ENCODE measurements at regions not wholly inside any gene's neighbourhood (a gene's known extent, or its start where the extent isn't known, plus 50 kb on each side); places are given as distances from the start of the nearest gene placed in this dataset.

- FAIRE-seq, result no peak
These were observed 665.6 kb downstream of the FGF9 start for GRCh38 chr13:22336460-22336859.

- FAIRE-seq, result no peak
These were observed 686.3 kb downstream of the FGF9 start for GRCh38 chr13:22357132-22357531.

GRCh38 chr13:22369090-22369489, 698.2 kb downstream of the FGF9 start:
- no peak for FAIRE-seq

GRCh38 chr13:22369840-22370239, 699.0 kb downstream of the FGF9 start:
- no peak for FAIRE-seq

GRCh38 chr13:22372261-22372660, 701.4 kb downstream of the FGF9 start:
- no peak for FAIRE-seq

- no peak for FAIRE-seq
These were observed 704.3 kb downstream of the FGF9 start for GRCh38 chr13:22375151-22375550.

- no peak for FAIRE-seq
These were observed 717.0 kb downstream of the FGF9 start for GRCh38 chr13:22387899-22388298.

GRCh38 chr13:22399801-22400420, 729.0 kb downstream of the FGF9 start:
- FAIRE-seq, result no peak

GRCh38 chr13:22402682-22403081, 731.8 kb downstream of the FGF9 start:
- no peak for FAIRE-seq

GRCh38 chr13:22403144-22403543, 732.3 kb downstream of the FGF9 start:
- no peak for FAIRE-seq

- FAIRE-seq, result no peak
These were observed 735.0 kb downstream of the FGF9 start for GRCh38 chr13:22405891-22406290.

- no peak for FAIRE-seq
These were observed 741.6 kb downstream of the FGF9 start for GRCh38 chr13:22412452-22412851.

- FAIRE-seq, result no peak
These were observed 751.1 kb downstream of the FGF9 start for GRCh38 chr13:22422023-22422422.

GRCh38 chr13:22422712-22423111, 751.8 kb downstream of the FGF9 start:
- no peak for FAIRE-seq

- FAIRE-seq, result no peak
These were observed 752.4 kb downstream of the FGF9 start for GRCh38 chr13:22423261-22423660.

GRCh38 chr13:22425087-22425486, 754.2 kb downstream of the FGF9 start:
- FAIRE-seq, result no peak

GRCh38 chr13:22427066-22427465, 753.7 kb upstream of the SGCG start:
- no peak for FAIRE-seq

GRCh38 chr13:22427783-22428182, 753.0 kb upstream of the SGCG start:
- FAIRE-seq, result no peak

- FAIRE-seq, result no peak
These were observed 752.5 kb upstream of the SGCG start for GRCh38 chr13:22428188-22428828.

GRCh38 chr13:22432690-22433089, 748.1 kb upstream of the SGCG start:
- FAIRE-seq, result no peak

- FAIRE-seq, result no peak
These were observed 733.5 kb upstream of the SGCG start for GRCh38 chr13:22447132-22447886.

- no peak for FAIRE-seq
These were observed 731.5 kb upstream of the SGCG start for GRCh38 chr13:22449251-22449650.

GRCh38 chr13:22451327-22451741, 729.4 kb upstream of the SGCG start:
- FAIRE-seq, result no peak

- no peak for FAIRE-seq
These were observed 726.2 kb upstream of the SGCG start for GRCh38 chr13:22454586-22454985.

Measured in colon (tissue), 2 donors.